ENCODE measurements at regions not wholly inside any gene's neighbourhood (a gene's known extent, or its start where the extent isn't known, plus 50 kb on each side); places are given as distances from the start of the nearest gene placed in this dataset.

GRCh38 chr18:53665701-53666100 lies 558.8 kb downstream of the MBD2 start:
- TF ChIP-seq POLR2A (IDR thresholded peaks at IDR 0.05) = no peak
- TF ChIP-seq, protein P1, sequence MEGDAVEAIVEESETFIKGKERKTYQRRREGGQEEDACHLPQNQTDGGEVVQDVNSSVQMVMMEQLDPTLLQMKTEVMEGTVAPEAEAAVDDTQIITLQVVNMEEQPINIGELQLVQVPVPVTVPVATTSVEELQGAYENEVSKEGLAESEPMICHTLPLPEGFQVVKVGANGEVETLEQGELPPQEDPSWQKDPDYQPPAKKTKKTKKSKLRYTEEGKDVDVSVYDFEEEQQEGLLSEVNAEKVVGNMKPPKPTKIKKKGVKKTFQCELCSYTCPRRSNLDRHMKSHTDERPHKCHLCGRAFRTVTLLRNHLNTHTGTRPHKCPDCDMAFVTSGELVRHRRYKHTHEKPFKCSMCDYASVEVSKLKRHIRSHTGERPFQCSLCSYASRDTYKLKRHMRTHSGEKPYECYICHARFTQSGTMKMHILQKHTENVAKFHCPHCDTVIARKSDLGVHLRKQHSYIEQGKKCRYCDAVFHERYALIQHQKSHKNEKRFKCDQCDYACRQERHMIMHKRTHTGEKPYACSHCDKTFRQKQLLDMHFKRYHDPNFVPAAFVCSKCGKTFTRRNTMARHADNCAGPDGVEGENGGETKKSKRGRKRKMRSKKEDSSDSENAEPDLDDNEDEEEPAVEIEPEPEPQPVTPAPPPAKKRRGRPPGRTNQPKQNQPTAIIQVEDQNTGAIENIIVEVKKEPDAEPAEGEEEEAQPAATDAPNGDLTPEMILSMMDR (IDR thresholded peaks at IDR 0.05) = no peak

All from lower leg skin (tissue), 3 donors.